HG03460 (cell line): ENCODE measurements at regions not wholly inside any gene's neighbourhood (a gene's known extent, or its start where the extent isn't known, plus 50 kb on each side); places are given as distances from the start of the nearest gene placed in this dataset.

ENCODE experiments used
- ATAC-seq: cut with Tn5 transposase; IDR thresholded peaks from one replicate; pipeline ENCODE4 v1.9.1; 2021; ENCODE audit not compliant: unreplicated experiment

DNA sequence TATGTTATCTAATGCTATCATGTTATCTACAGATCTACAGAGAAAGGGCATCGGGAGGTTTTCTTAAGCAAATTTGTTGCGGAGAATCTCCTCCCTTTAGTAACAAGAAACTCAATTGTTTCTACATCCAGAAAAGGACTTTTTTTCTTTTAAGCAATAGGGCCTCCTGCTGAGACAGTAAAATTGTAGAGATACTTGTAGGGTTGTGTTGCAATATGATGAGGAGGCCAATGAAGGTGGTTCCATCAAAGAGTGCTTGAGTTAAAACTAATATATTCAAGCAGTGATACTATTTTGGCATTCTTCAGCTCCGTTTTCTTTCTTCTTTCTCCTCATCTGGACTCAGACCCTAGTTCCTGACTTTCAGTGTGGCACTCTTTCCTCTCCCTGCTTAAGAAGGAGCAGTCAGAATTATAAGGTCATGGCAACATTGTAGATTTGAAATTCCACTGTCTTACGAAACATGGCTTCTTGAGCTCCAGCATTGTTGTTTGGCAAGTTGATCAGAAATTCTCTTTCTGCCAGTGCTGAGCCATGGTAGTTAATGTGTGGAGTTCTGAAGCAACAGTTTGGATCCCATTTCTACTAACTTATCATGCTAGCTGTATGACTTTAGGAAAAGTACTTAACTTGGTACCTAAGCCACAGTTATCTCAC, 202.0 kb upstream of the SLC14A2 start:
- ATAC-seq: no peak

DNA sequence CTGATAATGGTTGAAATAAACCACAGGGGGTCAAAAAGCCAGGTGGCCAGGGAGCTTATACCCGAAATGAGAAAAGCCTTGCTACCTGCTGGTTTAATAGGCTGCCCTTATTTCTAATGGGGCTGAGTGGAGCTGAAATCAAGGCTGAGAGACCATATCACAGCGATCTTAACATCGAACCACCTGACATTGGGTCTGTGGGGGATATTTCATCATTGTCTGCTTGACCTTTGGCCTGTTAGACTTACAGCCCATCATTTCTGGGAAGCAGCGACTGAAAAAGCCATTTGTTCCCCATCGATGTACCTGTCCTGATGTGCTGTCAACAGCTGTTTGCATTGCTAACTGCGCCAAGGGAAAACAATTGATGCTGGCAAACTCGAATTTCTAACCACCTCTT, 199.7 kb upstream of the SLC14A2 start:
- ATAC-seq: no peak

DNA sequence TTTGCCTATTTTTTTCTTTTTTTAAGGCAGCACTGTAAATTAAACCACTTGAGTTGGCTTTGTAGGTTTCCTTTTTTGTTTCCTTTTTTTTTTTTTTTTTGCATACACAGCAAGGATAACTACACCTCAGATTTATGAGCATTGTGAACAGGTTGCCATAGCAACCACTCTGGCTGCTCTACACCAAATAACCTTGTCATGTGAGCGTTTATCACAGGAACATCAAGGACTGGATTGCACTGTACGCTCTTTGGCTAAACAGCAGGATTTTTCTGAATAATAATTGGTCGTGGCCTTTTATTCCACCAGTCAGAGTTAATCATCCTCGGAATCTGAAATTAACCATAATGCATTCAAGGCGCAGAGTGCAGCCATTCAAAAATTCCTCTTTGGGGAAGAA, 199.1 kb upstream of the SLC14A2 start:
- ATAC-seq: no peak

DNA sequence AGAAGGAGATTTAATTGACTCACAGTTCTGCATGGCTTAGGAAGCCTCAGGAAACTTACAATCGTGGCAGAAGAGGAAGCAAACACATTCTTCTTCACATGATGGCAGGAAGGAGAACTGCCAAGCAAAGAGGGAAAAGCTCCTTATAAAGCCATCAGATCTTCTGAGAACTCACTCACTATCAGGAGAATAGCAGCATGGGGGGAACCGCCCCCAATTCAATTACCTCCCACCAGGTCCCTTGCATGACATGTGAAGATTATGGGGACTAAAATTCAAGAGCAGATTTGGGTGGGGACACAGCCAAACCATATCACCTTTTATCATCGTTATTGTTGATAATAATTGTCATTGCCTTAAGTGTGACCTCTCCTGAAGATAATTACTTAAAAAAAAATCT, 197.9 kb upstream of the SLC14A2 start:
- no peak for ATAC-seq

DNA sequence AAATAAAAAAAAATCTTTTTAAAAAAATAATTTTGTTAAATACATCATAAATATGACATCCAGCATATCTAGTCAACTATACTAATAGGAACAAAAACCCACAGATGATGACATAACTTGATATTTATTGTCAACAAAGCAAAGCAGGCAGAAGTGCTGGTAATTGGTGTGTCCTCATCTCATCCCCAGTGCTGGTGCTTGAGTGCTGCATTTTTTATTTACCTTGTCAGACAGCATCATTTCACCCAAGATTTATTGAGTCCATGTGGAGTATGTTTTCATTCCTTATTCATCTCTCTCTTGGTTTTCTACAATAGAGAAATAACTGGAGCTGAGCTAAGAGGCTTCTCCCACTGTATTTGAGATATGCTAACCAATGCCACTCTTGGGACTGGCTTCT, 191.6 kb upstream of the SLC14A2 start:
- ATAC-seq: no peak

DNA sequence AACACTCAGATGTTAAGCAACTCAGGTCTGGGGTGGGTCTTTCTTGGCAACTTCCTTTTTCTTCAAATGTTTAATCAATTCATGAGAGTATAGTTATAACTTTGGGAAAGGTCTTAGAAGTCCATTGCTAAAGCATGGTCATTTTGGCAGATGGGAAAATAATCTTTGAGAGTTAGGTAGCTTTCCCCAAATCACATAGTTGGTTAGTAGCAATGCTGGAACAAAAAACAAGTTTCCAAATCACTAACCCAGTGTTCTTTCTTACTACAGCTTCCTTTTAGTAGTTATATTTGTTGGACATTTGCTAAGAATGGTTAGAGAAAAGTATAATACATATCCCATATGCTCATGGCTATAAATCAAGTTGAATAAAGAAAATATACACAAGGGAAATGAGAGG, 185.2 kb upstream of the SLC14A2 start:
- no peak for ATAC-seq

DNA sequence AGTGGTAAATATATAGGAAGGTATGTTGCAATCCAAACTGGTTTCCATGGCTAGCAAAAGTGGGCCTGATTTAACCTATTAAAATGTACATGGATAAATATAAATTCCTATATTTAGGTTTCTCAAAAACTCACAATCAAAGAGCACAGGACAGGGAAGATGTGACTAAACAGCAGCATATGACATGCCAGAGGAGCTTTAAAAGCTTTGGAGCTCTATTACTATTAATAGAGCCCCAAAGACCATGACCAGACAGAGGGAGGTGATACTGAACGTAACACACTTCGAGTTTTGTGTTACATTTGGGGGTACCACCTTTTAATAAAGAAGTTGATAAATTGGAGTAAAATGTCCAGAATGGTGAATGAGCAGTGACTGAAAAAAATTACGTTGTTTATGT, 179.5 kb upstream of the SLC14A2 start:
- no peak for ATAC-seq

DNA sequence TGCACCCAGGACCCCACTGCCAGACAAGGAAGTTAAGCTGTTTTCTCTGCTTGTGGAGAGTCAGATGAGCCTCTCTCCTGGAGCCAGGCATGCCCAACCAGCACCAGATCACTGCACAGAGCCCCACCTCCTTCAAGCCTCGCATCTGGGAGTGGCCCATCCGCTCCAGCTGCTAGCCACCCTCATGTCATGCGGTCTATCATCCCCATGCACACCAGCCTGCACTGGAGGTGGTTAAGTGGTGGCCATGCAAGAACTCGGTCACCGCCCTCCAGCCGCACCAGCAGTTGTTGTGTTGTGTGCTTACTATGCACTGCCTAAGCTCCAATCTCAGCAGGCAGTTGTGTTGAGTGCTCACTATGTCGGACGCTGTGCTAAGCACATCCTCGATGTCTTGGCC, 177.9 kb upstream of the SLC14A2 start:
- no peak for ATAC-seq

DNA sequence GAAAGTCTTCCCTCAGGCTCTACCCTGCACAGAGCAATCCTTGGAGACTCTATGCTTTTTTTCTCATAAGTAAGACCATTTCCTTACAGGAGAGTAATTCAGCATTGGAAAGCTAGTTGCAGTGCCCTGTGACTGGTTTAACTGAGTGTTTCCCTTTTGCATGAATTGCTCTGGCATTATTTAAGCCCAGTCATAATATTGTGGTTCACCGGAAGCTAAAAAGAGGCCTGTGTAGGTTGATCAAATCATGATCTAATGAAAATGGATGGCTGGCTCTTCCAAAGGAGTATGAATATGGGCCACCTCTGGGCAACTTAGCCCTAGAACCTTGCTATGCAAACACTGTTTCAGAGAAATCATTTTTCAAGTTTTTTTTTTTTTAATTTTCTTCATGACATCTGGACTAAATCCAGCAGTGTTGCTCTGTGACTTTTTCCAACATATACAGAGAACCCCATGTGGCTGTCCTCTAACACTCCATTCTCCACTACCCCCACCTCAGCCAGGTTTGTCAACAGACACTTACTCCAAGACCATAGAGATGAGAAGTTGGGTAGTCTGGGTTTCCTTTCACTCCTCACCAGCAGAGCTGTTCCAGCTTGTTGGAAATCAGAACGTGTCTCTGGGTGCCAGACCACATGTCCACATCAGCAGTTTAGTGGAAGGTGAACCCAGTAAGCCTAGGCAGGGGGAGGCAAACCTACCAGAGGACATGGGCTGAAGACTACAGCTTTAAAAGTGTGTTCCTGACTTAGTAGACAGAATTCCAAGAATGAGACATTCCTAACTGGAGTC, 175.2 kb upstream of the SLC14A2 start:
- ATAC-seq: no peak

DNA sequence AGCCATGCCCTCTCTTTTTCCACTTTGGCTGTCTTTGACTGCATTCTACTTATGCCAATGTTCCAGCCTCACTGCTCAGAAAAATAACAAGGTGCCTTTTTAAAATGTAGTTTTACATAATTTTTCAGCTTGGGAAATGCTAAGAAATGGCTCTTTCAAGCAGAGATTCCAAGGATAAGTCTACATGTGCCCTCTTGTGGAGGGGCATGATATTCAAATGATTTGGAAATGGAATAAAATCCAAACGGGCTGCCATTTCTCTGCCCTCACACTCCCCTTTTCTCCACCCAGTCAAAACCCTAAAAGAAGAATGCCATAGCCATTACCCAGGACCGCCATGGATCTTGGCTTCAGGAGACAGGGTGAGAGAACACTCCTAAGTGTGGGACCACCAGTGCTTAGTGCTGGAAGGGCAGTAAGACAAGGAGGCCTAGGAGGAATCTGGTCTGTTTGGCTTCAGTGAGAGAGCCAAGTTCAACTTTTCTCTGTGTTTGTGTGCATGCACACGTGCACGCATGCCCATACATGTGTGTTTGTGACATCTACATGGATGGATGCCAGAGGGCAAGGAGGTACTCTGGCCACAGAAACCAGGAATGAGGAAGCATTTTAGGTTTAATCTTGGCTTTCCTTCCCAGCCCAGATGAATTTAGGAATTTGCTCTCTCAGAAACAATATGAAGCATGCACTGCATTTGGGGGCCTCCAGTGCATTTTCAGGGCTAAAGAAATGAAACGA, 174.0 kb upstream of the SLC14A2 start:
- no peak for ATAC-seq

DNA sequence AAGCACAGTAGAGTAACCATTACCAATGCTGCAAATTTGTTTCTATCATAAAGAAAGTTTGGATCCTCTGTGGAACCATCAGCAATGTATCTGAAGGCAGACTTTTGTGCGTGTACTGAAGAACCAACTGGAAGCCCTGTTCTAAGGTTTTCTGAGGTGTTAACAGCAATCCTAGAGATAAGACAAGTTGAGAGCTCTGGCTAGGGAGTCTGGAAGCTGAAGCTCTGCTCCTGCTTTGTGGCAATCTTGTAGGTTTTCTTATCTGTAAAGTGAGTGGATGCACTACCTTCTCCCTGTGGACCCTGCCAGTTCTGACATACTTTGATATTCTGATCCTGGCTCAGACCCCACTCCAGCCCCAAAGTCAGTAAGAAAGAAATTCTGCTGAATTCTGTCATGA, 171.2 kb upstream of the SLC14A2 start:
- ATAC-seq: no peak

DNA sequence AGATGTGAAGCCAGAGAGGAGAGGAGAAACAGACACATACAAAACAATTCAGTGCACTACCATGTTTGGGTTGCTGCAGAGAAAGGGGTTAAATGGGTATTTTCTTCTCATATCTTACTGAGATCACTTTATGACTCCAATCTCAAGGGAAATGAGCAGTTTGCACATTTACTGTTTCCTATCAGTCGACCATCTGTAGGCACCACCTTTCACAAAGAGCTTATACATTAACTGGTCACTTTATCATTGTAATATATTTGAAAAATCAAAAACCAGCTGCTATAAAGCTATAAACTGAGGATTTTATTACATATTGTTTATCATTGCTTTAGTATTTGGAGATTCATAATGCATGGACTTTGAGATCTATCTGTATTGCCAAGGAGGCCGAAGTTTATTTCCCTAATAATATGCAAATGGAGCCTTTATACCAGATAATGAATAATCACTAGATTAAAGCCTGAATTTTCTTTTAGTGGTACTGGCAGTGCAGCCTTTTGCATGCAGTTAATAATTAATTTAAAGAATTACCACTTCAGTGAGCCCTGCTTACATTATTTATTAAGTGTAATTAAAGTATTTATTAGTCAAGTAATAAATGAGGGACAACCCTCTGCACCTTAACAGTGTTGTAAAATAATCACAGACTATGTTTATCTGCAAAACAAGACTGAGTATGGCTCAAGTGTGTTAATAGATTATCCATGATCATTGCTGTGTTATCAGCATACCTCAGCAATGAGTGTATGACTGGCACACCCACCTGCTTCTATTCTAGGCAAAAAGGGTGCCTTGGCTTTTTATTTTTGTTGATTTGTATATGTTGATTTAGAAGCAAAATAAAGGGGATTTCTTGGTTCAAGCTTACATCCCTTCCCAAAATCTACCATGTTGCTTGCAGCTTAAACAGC, 167.7 kb upstream of the SLC14A2 start:
- no peak for ATAC-seq

DNA sequence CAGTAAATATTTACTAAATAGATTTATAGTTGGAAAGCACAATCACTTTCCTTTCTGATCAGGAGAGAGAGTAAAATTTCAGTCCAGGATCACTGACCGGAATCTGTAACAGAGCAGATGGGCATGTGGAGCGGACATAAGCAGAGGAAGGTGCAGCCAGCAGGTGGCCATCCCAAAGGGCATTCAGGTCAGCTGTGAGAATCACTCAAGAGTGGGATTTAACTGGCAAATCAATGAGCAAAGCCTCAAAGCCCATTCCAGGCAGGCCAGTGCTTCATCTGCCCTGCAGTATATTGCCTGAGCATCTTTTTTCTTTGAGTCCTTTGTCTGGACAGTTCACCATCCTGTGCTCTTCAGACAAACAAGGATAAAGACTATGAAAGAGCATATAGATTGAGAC, 166.4 kb upstream of the SLC14A2 start:
- ATAC-seq: no peak

DNA sequence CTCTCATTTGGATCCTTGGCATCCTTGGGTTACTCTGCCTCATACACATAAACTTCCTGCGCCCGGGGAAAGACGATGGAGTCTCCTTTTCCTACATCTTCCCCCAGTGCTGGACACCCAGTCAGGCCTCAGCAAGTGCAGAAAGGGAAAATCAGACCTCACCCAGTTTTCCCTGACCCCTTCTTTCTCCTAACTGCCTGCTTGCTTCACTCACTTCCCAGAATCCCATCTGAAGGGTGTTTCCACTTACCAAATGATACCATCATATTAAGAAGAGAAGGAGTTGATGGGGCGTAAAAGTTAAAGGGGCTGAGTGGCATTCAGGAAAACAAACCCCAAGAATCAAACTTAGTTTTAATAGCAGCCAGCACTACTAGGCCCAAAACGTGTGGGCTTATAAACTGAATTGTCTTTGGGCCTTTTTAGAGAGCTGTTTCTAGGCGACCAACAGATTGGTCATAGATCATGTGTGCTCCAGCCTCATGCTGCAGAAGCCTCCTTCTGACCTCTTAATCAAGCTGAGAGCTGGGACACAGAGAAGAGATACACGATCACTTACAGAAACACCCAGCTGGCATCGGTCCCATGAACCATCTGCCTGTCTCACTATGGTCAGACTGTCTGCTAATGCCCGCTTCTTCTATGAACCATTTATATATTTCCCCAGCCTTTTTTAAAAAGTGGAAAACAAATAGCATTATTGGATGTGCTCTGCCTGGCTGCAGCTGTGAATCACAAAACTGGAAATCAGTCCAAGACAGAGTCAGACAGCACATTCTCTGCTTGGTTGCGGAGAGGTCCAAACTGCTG, 165.7 kb upstream of the SLC14A2 start:
- ATAC-seq: no peak

DNA sequence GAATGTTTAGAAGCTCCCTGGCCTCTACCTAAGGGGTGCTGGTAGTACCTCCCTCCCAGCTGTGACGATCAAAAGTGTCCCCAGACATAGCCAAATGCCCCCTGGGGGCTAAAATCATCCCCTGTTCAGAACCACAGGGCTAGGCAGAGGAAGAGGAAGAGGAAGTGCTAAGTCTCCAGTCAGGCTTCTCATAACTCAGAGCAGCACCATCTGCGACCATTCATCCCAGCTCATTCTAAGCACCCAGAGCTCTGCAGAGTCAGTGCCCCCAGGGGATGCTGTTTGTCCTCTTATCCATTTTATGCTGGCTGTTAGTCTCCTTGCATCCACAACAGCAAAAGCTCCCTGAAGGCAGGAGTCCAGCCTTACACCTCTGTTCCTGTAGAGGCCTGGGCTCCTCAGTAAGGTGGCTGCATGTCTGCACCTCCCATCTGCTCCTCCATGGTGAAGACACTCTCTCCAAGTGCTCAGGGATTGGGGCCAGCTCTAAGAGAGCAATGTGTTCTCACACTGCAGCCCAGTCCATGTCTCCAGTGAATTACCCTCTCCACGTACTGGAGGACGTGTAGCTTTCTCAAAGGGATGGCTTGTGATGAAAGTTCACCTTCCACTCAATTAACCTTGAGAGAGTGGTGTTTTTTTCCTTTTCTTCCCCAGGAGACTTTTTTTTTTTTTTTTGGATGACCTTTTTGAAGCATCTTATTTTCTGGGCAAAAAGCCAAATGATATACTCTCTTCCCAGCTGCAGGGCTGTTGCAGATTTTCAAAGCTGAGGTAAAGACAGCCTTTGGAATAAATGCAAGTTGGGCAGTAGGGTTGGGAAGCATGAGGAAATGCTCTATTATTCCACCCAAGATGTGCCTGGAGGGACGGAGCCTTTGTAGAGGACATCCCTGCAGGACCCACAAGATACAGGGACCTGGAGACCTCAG, 158.9 kb upstream of the SLC14A2 start:
- no peak for ATAC-seq

DNA sequence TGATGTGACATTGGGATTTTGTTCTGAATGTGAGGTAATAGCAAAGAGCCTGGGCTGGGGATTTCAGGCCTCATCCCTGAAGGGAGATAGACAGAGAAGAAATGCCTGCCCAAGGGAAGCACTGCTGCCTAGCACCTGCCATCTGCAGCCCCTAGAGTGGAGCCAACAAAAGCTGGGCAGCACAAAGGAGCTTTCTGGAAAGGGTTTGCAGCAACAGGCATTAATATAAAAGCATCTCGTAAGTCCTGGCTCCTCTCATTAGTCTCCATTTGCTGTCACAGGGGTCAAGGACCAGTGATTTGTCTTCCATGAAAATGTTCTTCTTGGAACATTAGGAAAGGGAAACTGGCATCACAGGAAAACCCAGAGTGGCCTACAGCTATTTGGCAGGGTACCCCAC, 157.2 kb upstream of the SLC14A2 start:
- no peak for ATAC-seq

DNA sequence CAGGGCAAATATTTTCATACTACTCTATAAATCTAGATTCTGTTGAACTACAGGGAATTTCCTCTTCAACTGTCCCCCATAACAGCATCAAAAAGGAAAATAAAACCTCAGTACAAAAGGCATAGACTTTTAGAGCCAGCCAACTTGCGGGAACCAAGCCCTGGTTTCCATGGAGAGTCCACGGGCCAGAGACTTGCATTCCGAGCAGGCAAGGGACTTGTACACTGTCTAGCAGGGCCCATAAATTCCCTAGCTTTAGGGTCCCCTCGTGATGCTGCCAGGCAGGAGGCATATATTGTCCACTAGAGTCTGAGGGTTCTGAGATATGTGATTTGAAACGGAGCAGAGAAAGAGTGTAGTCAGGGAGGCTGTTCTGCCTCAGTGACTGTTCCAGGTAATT, 153.1 kb upstream of the SLC14A2 start:
- no peak for ATAC-seq

DNA sequence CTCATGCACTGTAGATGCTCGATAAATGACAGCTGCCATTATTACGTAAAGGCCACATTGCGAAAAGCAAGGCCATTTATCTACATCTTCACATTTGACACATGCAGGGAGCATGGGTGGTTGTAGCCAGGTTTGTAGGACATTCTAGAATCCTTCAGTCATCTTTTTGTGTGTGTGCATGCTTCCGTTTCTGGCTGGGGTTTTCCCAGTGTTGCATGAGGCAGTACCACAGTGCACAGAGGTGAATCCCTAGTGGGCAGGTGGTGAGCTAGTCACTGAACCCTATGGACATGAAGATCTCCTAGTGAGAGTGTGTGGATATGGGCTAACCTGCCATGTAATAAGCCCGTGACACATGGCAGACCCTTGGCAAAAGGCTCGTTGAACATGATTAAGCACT, 151.8 kb upstream of the SLC14A2 start:
- ATAC-seq: no peak

DNA sequence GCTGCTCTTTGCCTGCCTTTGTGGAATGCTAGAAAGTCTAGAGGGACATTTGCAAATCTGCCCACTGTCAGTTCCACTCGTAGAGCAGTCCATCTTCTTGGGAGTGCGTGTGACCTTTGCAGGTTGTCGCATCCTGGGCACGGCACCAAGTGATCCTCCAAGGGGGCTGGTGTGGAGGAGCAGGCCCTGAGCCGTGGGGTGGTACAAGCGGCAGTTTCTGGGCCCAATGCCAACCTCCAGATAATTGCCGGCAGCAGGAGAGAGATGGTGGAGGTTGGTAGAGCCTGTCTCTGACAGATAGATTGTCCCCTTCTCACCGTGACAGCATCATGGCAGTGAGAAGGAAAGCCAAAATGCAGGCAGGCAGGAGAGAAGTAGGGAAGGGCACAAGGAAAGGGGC, 150.7 kb upstream of the SLC14A2 start:
- ATAC-seq: no peak
